ENCODE measurements at regions not wholly inside any gene's neighbourhood (a gene's known extent, or its start where the extent isn't known, plus 50 kb on each side); places are given as distances from the start of the nearest gene placed in this dataset.

- H3K27me3 ChIP-seq (ENCODE audit: insufficient read depth, low read length): no peaks in the 10 kb centered on the region
- TF ChIP-seq POLR2AphosphoS5 (IDR thresholded peaks at IDR 0.05; ENCODE audit: low read depth, low read length): no peak
- TF ChIP-seq REST (IDR thresholded peaks at IDR 0.05; ENCODE audit: low read depth): no peak
- TF ChIP-seq CTCF (IDR thresholded peaks at IDR 0.05 in 2 of 3, conservative IDR thresholded peaks at IDR 0.05 in 1 of 3; ENCODE audit: borderline replicate concordance in 1 of 3, insufficient read depth in 1 of 3, low read depth in 2 of 3, low read length in 2 of 3): no peak
- no peak for TF ChIP-seq EZH2 (IDR thresholded peaks at IDR 0.05)
- no peak for TF ChIP-seq FOSL1 (IDR thresholded peaks at IDR 0.05; ENCODE audit: low read depth)
- TF ChIP-seq MAX (IDR thresholded peaks at IDR 0.05): no peak
- TF ChIP-seq EGR1 (IDR thresholded peaks at IDR 0.05; ENCODE audit: low read depth): no peak
- no peak for TF ChIP-seq SP1 (IDR thresholded peaks at IDR 0.05; ENCODE audit: low read depth)
- no peak for TF ChIP-seq CBX3 (IDR thresholded peaks at IDR 0.05; ENCODE audit: low read depth)
- no peaks in the 10 kb centered on the region; the same call in 1 of the 2 replicates for H3K9me2 ChIP-seq (ENCODE audit: insufficient read depth)
- H3K4me1 ChIP-seq (ENCODE audit: control insufficient read depth in 1 of 2, insufficient read depth in 2 of 2, low read length in 2 of 2): peaks cover 0 to 12% of the 10 kb centered on the region in 2 experiments; a peak in 1 of 4 replicates
- CTCF ChIA-PET: no interaction called here
- no peaks in the 10 kb centered on the region for H4K20me1 ChIP-seq (ENCODE audit: insufficient read depth)
- no peak for DNase-seq (ENCODE audit: low read depth, low spot score)
- BruUV-seq (replicated peaks): no TSS peak
- no peak overlapping the region for H3K9ac ChIP-seq (ENCODE audit: low read length)
- no peaks in the 10 kb centered on the region for H3K79me2 ChIP-seq (ENCODE audit: insufficient read depth, low read length)
- no peak overlapping the region for H2AFZ ChIP-seq (ENCODE audit: low read depth, low read length, poor library complexity, severe bottlenecking)
- RAD21 ChIA-PET (ENCODE audit: low non-redundant PET in 1 of 2, low total read pairs in 2 of 2, uncharacterized antibody in 2 of 2, unreplicated experiment in 2 of 2): no interaction called here
- H3K27ac ChIP-seq (ENCODE audit: low read depth, low read length): no peak overlapping the region
- POLR2A ChIA-PET: no interaction called here
- H3K4me3 ChIP-seq (replicated peaks in 1 of 2; ENCODE audit: low read depth in 1 of 2, low read length in 2 of 2): no peak overlapping the region
- H3K4me2 ChIP-seq (ENCODE audit: low read length): no peak overlapping the region
- ATAC-seq: no peak
- no peaks in the 10 kb centered on the region for H3K9me3 ChIP-seq (ENCODE audit: control insufficient read depth in 1 of 2, insufficient read depth in 1 of 2, low read depth in 1 of 2, low read length in 2 of 2)
- intact Hi-C loops (cut with micrococcal nuclease): no loop called here
- H3K36me3 ChIP-seq (ENCODE audit: control insufficient read depth in 1 of 2, insufficient read depth in 2 of 2, low read length in 2 of 2): no peaks in the 10 kb centered on the region
Observed at GRCh38 chr11:109307366-109307765, 114.6 kb upstream of the C11orf87 start.
